HCT116 (cell line): ENCODE measurements at regions not wholly inside any gene's neighbourhood (a gene's known extent, or its start where the extent isn't known, plus 50 kb on each side); places are given as distances from the start of the nearest gene placed in this dataset.

Experiments
- ATAC-seq: fragments of 200-7000 bp; cut with Tn5 transposase; 2 replicates; pipeline ENCODE4 v1.9.1; 2020; ENCODE audit warnings: mild to moderate bottlenecking, moderate library complexity
- BruUV-seq: library from RNA; stranded (reverse); fragments of 400-500 nt; replicated peaks from 2 replicates; lab custom pipeline; 2021; lab: Mats Ljungman, UMichigan
- CTCF ChIA-PET: fragments of 300-600 bp; sonication (Branson Sonifier 250); formaldehyde crosslinking; loops from one replicate; lab custom pipeline; 2021; ENCODE audit warnings: antibody characterized with exemption; lab: Charles Lee
- POLR2A ChIA-PET: fragments of 300-600, 350-600 bp; sonication (Branson Sonifier 250); formaldehyde crosslinking; loops from one replicate; lab custom pipeline; 2021; ENCODE audit warnings: antibody characterized with exemption; lab: Charles Lee
- RAD21 ChIA-PET, 2 experiments: fragments of 300-600 bp; sonication (Branson Sonifier 250); formaldehyde crosslinking; loops; one replicate each; lab custom pipeline; 2023; ENCODE audit warnings: low total read pairs in 2 of 2; ENCODE audit not compliant: uncharacterized antibody in 2 of 2, unreplicated experiment in 2 of 2, low non-redundant PET in 1 of 2; lab: Charles Lee
- DNase-seq: peaks from one replicate; pipeline ENCODE4 v3.0.0-alpha.2; 2010; ENCODE audit warnings: low read depth, low spot score
- H2AFZ ChIP-seq: fragments of 200-600 bp; shearing (Covaris generic), sonication (generic); 2 replicates; pipeline ENCODE4 v1.6.1; 2017; ENCODE audit warnings: low read depth, mixed run types, mixed read lengths, antibody characterized with exemption, low read length; ENCODE audit not compliant: poor library complexity, severe bottlenecking
- H3K27ac ChIP-seq: 2 replicates; pipeline ENCODE4 v1.5.1; 2012; ENCODE audit warnings: low read depth, low read length
- H3K27me3 ChIP-seq: fragments of 200-600 bp; sonication (generic); 2 replicates; pipeline ENCODE4 v1.6.1; 2016; ENCODE audit warnings: mixed run types, low read length, mixed read lengths; ENCODE audit not compliant: insufficient read depth
- H3K36me3 ChIP-seq, 2 experiments: fragments of 200-500 bp in 1 of 2; fragments of 200-600 bp in 1 of 2; sonication (Bioruptor generic) in 1 of 2; sonication (generic) in 1 of 2; 2 replicates each; pipeline versions ENCODE4 v1.5.1 to v1.6.1; 2014 to 2016; ENCODE audit warnings: low read length in 2 of 2, inconsistent platforms in 1 of 2, mixed read lengths in 1 of 2, mixed run types in 1 of 2; ENCODE audit not compliant: insufficient read depth in 2 of 2, control insufficient read depth in 1 of 2
- H3K4me1 ChIP-seq, 2 experiments: fragments of 200-600 bp in 1 of 2; sonication (generic) in 1 of 2; 2 replicates each; pipeline versions ENCODE4 v1.5.1 to v1.6.1; 2012 to 2017; ENCODE audit warnings: low read length in 2 of 2, inconsistent platforms in 1 of 2, mild to moderate bottlenecking in 1 of 2, mixed read lengths in 1 of 2, mixed run types in 1 of 2, moderate library complexity in 1 of 2; ENCODE audit not compliant: insufficient read depth in 2 of 2, control insufficient read depth in 1 of 2
- H3K4me2 ChIP-seq: fragments of 200-600 bp; sonication (generic); 2 replicates; pipeline ENCODE4 v1.6.1; 2017; ENCODE audit warnings: mixed run types, low read length, mixed read lengths
- H3K4me3 ChIP-seq, 2 experiments: fragments of 200-600 bp in 1 of 2; sonication (generic) in 1 of 2; replicated peaks in 1 of 2; 2 replicates each; pipeline ENCODE4 v1.5.1; 2011 to 2016; ENCODE audit warnings: low read length in 2 of 2, control low read depth in 1 of 2, low read depth in 1 of 2, mild to moderate bottlenecking in 1 of 2, mixed read lengths in 1 of 2, mixed run types in 1 of 2
- H3K79me2 ChIP-seq: fragments of 200-600 bp; sonication (generic); 2 replicates; pipeline ENCODE4 v1.6.1; 2017; ENCODE audit warnings: mild to moderate bottlenecking, mixed run types, low read length, moderate library complexity, mixed read lengths; ENCODE audit not compliant: insufficient read depth
- H3K9ac ChIP-seq: fragments of 200-600 bp; sonication (generic); 2 replicates; pipeline ENCODE4 v1.6.1; 2016; ENCODE audit warnings: low read length, mixed read lengths
- H3K9me2 ChIP-seq: fragments of 200-600 bp; sonication (generic), shearing (Covaris generic); 2 replicates; pipeline ENCODE4 v1.6.1; 2017; ENCODE audit warnings: mixed run types, mild to moderate bottlenecking, moderate library complexity; ENCODE audit not compliant: insufficient read depth
- H3K9me3 ChIP-seq, 2 experiments: fragments of 200-500 bp in 1 of 2; fragments of 200-600 bp in 1 of 2; sonication (Bioruptor generic) in 1 of 2; sonication (generic) in 1 of 2; 2 replicates each; pipeline ENCODE4 v1.6.1; 2014 to 2017; ENCODE audit warnings: low read length in 2 of 2, mixed read lengths in 2 of 2, inconsistent platforms in 1 of 2, low read depth in 1 of 2, mild to moderate bottlenecking in 1 of 2, mixed run types in 1 of 2, moderate library complexity in 1 of 2; ENCODE audit not compliant: control insufficient read depth in 1 of 2, insufficient read depth in 1 of 2
- H4K20me1 ChIP-seq: fragments of 200-600 bp; sonication (generic), shearing (Covaris generic); 2 replicates; pipeline ENCODE4 v1.6.1; 2017; ENCODE audit warnings: mixed run types, mild to moderate bottlenecking, moderate library complexity; ENCODE audit not compliant: insufficient read depth
- JUND ChIP-seq: IDR thresholded peaks from 2 replicates; pipeline ENCODE4 v1.6.1; 2012
- POLR2AphosphoS5 ChIP-seq: IDR thresholded peaks from 2 replicates; pipeline ENCODE4 v1.6.1; 2011; ENCODE audit warnings: mild to moderate bottlenecking, low read depth, low read length, moderate library complexity
- RAD21 ChIP-seq: IDR thresholded peaks from 2 replicates; pipeline ENCODE4 v1.6.1; 2012; ENCODE audit warnings: low read depth, mild to moderate bottlenecking
- SIN3A ChIP-seq: IDR thresholded peaks from 2 replicates; pipeline ENCODE4 v1.6.1; 2012; ENCODE audit warnings: low read depth
- SP1 ChIP-seq: IDR thresholded peaks from 2 replicates; pipeline ENCODE4 v1.6.1; 2012; ENCODE audit warnings: low read depth
- SRF ChIP-seq: IDR thresholded peaks from 2 replicates; pipeline ENCODE4 v1.6.1; 2012; ENCODE audit warnings: low read depth
- YY1 ChIP-seq: IDR thresholded peaks from 2 replicates; pipeline ENCODE4 v1.6.1; 2011; ENCODE audit warnings: low read length, low read depth, moderate library complexity, mild to moderate bottlenecking; ENCODE audit not compliant: insufficient replicate concordance; ENCODE audit errors: extremely low read depth
- ZNF274 ChIP-seq: fragments of 200-500 bp; sonication (Bioruptor generic); IDR thresholded peaks from 2 replicates; pipeline ENCODE4 v1.6.1; 2014; ENCODE audit warnings: mild to moderate bottlenecking, low read depth, low read length, inconsistent platforms
- intact Hi-C: fragments of 100-400 bp; cut with micrococcal nuclease; formaldehyde crosslinking; loops from 2 replicates; pipeline ENCODE4 v1.10.0; 2022
- TF ChIP-seq, protein P1 (sequence below): IDR thresholded peaks from 2 replicates; pipeline ENCODE4 v1.6.1; 2012
- TF ChIP-seq, protein P2 (sequence below): IDR thresholded peaks from 2 replicates; pipeline ENCODE4 v1.6.1; 2011; ENCODE audit warnings: mild to moderate bottlenecking, low read length, moderate library complexity; ENCODE audit not compliant: insufficient replicate concordance; ENCODE audit errors: extremely low read depth
- TF ChIP-seq, protein P3 (sequence below): IDR thresholded peaks from 2 replicates; pipeline ENCODE4 v1.6.1; 2012; ENCODE audit warnings: low read depth
- TF ChIP-seq, protein P4 (sequence below), 3 experiments: fragments of 200-600 bp in 1 of 3; sonication (generic) in 1 of 3; IDR thresholded peaks in 2 of 3; conservative IDR thresholded peaks in 1 of 3; 2 replicates each; pipeline ENCODE4 v1.5.1; 2012 to 2017; ENCODE audit warnings: low read depth in 2 of 3, low read length in 2 of 3, antibody characterized with exemption in 1 of 3, borderline replicate concordance in 1 of 3, control low read depth in 1 of 3, mild to moderate bottlenecking in 1 of 3, mixed read lengths in 1 of 3, mixed run types in 1 of 3, moderate library complexity in 1 of 3; ENCODE audit not compliant: insufficient read depth in 1 of 3

DNA sequence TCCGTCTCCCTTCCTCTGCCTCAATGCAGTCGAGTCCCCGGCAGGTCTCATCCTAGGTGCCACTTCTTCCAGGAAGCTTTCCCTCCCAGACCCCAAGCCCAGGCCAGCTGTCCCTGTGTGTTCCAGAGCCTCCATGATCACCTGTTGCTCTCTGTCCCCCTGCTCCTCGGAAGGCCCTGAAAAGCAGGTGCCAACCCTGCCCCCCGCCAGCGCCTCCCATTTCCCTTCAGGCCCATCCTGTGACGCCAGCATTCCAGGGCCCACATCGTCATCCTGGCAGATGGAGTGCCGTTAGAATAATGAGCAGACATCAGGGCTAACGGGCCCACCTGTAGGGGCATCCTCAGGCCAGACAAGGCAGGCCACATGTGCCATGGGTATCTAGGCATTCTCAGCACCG is 253.0 kb upstream of the PPP2R2D start:
- Histone ChIP-seq H3K9me2 (no peaks in the 10 kb centered on the region), H3K9me3 (no peaks in the 10 kb centered on the region), H3K36me3 (no peaks in the 10 kb centered on the region), H3K27ac (no peak overlapping the region), H3K27me3 (no peaks in the 10 kb centered on the region), H3K4me3 (no peak overlapping the region), H2AFZ (no peak overlapping the region), H3K9ac (no peak overlapping the region), H4K20me1 (no peaks in the 10 kb centered on the region), H3K79me2 (no peaks in the 10 kb centered on the region), H3K4me1 (no peaks in the 10 kb centered on the region), H3K4me2 (no peak overlapping the region)
- BruUV-seq: no TSS peak
- POLR2A ChIA-PET: no interaction called here
- no peak for TF ChIP-seq SIN3A
- no peak for ATAC-seq
- intact Hi-C loops: no loop called here
- RAD21 ChIA-PET: no interaction called here
- no peak for DNase-seq
- CTCF ChIA-PET: no interaction called here

DNA sequence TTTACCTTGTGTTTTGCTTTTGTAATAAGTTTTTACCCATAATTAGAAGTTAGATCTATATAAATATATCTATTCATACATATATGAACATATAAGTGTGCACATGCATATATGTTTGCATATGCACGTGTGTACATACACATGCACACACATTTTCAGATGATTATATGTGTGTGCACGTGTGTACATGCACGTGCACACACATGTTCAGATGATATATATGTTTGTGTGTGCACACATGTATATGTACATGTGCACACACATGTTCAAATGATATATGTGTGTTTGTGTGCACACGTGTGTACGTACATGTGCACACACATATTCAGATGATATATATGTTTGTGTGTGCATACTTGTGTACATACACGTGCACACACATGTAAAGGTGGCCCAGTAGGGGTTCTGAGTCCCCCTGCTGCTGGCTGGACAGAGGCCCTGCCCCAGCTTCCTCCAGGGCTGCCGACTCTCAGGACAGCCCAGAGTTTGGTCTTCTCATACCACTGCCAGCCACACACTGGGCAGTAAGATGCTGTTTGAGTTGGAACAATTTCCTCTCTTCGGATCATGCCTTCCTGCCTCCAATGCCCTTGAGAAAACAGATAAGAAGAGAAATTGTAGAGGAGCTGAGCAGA is 252.3 kb upstream of the PPP2R2D start:
- Histone ChIP-seq H3K9me2 (no peaks in the 10 kb centered on the region), H2AFZ (no peak overlapping the region), H3K9ac (no peak overlapping the region), H3K27me3 (no peaks in the 10 kb centered on the region), H4K20me1 (no peaks in the 10 kb centered on the region), H3K9me3 (no peaks in the 10 kb centered on the region), H3K36me3 (no peaks in the 10 kb centered on the region), H3K27ac (no peak overlapping the region), H3K4me3 (no peak overlapping the region), H3K79me2 (no peaks in the 10 kb centered on the region), H3K4me2 (no peak overlapping the region), H3K4me1 (no peaks in the 10 kb centered on the region)
- ATAC-seq: no peak
- DNase-seq: no peak
- RAD21 ChIA-PET: no interaction called here
- CTCF ChIA-PET: no interaction called here
- intact Hi-C loops: no loop called here
- POLR2A ChIA-PET: no interaction called here
- BruUV-seq: no TSS peak
- TF ChIP-seq ZNF274 (no peak), RAD21 (no peak), SP1 (no peak), SRF (no peak), YY1 (no peak), JUND (no peak), POLR2AphosphoS5 (no peak), SIN3A (no peak)
- TF ChIP-seq, protein P1, sequence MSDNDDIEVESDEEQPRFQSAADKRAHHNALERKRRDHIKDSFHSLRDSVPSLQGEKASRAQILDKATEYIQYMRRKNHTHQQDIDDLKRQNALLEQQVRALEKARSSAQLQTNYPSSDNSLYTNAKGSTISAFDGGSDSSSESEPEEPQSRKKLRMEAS: no peak
- TF ChIP-seq, protein P2, sequence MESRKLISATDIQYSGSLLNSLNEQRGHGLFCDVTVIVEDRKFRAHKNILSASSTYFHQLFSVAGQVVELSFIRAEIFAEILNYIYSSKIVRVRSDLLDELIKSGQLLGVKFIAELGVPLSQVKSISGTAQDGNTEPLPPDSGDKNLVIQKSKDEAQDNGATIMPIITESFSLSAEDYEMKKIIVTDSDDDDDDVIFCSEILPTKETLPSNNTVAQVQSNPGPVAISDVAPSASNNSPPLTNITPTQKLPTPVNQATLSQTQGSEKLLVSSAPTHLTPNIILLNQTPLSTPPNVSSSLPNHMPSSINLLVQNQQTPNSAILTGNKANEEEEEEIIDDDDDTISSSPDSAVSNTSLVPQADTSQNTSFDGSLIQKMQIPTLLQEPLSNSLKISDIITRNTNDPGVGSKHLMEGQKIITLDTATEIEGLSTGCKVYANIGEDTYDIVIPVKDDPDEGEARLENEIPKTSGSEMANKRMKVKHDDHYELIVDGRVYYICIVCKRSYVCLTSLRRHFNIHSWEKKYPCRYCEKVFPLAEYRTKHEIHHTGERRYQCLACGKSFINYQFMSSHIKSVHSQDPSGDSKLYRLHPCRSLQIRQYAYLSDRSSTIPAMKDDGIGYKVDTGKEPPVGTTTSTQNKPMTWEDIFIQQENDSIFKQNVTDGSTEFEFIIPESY: no peak
- TF ChIP-seq, protein P3, sequence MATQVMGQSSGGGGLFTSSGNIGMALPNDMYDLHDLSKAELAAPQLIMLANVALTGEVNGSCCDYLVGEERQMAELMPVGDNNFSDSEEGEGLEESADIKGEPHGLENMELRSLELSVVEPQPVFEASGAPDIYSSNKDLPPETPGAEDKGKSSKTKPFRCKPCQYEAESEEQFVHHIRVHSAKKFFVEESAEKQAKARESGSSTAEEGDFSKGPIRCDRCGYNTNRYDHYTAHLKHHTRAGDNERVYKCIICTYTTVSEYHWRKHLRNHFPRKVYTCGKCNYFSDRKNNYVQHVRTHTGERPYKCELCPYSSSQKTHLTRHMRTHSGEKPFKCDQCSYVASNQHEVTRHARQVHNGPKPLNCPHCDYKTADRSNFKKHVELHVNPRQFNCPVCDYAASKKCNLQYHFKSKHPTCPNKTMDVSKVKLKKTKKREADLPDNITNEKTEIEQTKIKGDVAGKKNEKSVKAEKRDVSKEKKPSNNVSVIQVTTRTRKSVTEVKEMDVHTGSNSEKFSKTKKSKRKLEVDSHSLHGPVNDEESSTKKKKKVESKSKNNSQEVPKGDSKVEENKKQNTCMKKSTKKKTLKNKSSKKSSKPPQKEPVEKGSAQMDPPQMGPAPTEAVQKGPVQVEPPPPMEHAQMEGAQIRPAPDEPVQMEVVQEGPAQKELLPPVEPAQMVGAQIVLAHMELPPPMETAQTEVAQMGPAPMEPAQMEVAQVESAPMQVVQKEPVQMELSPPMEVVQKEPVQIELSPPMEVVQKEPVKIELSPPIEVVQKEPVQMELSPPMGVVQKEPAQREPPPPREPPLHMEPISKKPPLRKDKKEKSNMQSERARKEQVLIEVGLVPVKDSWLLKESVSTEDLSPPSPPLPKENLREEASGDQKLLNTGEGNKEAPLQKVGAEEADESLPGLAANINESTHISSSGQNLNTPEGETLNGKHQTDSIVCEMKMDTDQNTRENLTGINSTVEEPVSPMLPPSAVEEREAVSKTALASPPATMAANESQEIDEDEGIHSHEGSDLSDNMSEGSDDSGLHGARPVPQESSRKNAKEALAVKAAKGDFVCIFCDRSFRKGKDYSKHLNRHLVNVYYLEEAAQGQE: no peak
- TF ChIP-seq, protein P4, sequence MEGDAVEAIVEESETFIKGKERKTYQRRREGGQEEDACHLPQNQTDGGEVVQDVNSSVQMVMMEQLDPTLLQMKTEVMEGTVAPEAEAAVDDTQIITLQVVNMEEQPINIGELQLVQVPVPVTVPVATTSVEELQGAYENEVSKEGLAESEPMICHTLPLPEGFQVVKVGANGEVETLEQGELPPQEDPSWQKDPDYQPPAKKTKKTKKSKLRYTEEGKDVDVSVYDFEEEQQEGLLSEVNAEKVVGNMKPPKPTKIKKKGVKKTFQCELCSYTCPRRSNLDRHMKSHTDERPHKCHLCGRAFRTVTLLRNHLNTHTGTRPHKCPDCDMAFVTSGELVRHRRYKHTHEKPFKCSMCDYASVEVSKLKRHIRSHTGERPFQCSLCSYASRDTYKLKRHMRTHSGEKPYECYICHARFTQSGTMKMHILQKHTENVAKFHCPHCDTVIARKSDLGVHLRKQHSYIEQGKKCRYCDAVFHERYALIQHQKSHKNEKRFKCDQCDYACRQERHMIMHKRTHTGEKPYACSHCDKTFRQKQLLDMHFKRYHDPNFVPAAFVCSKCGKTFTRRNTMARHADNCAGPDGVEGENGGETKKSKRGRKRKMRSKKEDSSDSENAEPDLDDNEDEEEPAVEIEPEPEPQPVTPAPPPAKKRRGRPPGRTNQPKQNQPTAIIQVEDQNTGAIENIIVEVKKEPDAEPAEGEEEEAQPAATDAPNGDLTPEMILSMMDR (IDR thresholded peaks at IDR 0.05 in 2 of 3, conservative IDR thresholded peaks at IDR 0.05 in 1 of 3; ENCODE audit: borderline replicate concordance in 1 of 3, insufficient read depth in 1 of 3, low read depth in 2 of 3, low read length in 2 of 3): no peak
